Loucy (cell line): ENCODE measurements at regions not wholly inside any gene's neighbourhood (a gene's known extent, or its start where the extent isn't known, plus 50 kb on each side); places are given as distances from the start of the nearest gene placed in this dataset.

Experiments
- EZH2phosphoT487 ChIP-seq: fragments of 200-600 bp; IDR thresholded peaks from 2 replicates; pipeline ENCODE4 v1.6.1; 2018; ENCODE audit warnings: antibody characterized with exemption, mild to moderate bottlenecking, moderate library complexity, borderline replicate concordance
- TF ChIP-seq, protein P1 (sequence below): fragments of 200-600 bp; sonication (generic); conservative IDR thresholded peaks from 2 replicates; pipeline ENCODE4 v1.5.1; 2014; ENCODE audit warnings: mild to moderate bottlenecking, antibody characterized with exemption, low read length

DNA sequence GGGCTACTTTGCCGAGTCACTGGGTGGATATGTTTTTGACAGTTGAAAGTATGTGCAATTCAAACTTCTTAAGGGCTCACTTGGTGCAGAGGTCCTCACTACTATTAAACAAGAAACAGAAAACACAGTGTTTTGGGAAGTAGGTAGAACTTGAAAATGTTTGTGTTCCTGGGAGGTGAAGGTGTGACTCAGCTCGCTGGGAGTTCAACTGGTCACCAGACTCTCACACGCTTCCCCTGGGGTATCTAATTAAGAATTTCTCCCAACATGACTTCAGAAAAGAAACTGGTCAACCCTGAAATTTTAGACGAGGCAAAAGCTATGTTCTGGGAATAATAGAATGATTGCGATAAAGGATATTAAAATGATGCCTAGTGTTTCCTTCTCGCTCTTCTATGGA is 1039.8 kb upstream of the SEMA6D start:
- TF ChIP-seq, protein P1, sequence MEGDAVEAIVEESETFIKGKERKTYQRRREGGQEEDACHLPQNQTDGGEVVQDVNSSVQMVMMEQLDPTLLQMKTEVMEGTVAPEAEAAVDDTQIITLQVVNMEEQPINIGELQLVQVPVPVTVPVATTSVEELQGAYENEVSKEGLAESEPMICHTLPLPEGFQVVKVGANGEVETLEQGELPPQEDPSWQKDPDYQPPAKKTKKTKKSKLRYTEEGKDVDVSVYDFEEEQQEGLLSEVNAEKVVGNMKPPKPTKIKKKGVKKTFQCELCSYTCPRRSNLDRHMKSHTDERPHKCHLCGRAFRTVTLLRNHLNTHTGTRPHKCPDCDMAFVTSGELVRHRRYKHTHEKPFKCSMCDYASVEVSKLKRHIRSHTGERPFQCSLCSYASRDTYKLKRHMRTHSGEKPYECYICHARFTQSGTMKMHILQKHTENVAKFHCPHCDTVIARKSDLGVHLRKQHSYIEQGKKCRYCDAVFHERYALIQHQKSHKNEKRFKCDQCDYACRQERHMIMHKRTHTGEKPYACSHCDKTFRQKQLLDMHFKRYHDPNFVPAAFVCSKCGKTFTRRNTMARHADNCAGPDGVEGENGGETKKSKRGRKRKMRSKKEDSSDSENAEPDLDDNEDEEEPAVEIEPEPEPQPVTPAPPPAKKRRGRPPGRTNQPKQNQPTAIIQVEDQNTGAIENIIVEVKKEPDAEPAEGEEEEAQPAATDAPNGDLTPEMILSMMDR = no peak
- TF ChIP-seq EZH2phosphoT487 = no peak
